Heart right ventricle (tissue), 16 donors: ENCODE measurements at regions not wholly inside any gene's neighbourhood (a gene's known extent, or its start where the extent isn't known, plus 50 kb on each side); places are given as distances from the start of the nearest gene placed in this dataset.

Experiments used
- ATAC-seq, 8 donors: fragments of 200-7000 bp; cut with Tn5 transposase; one replicate each; pipeline ENCODE4 v1.9.1; 2020; ENCODE audit warnings: mild to moderate bottlenecking in 8 of 8, moderate library complexity in 8 of 8, moderate number of reproducible peaks in 1 of 8
- DNase-seq, 2 donors: peaks; one replicate each; pipeline ENCODE4 v3.0.0-alpha.2; 2020
- H3K27ac ChIP-seq, 10 donors: fragments of 200-600 bp; sonication (generic) in 2 of 10; one replicate each; pipeline versions ENCODE4 v1.5.0 to v1.8.0; 2020 to 2022; ENCODE audit warnings: mild to moderate bottlenecking in 3 of 10
- H3K27me3 ChIP-seq, 7 donors: fragments of 200-600 bp; one replicate each; pipeline ENCODE4 v1.8.0; 2021 to 2022; ENCODE audit warnings: mild to moderate bottlenecking in 2 of 7
- H3K36me3 ChIP-seq, 9 donors: fragments of 200-600 bp; sonication (generic) in 1 of 9; one replicate each; pipeline versions ENCODE4 v1.5.0 to v1.8.0; 2020 to 2022; ENCODE audit warnings: mild to moderate bottlenecking in 2 of 9
- H3K4me1 ChIP-seq, 9 donors: fragments of 200-600 bp; sonication (generic) in 1 of 9; one replicate each; pipeline versions ENCODE4 v1.5.0 to v1.8.0; 2020 to 2022; ENCODE audit warnings: mild to moderate bottlenecking in 4 of 9
- H3K4me3 ChIP-seq, 10 donors: fragments of 200-600 bp; sonication (generic) in 2 of 10; one replicate each; pipeline versions ENCODE4 v1.5.0 to v1.8.0; 2020 to 2022; ENCODE audit warnings: mild to moderate bottlenecking in 7 of 10, moderate library complexity in 2 of 10
- H3K9me3 ChIP-seq, 11 donors: fragments of 200-600 bp in 10 of 11; sonication (generic) in 2 of 11; one replicate each; pipeline versions ENCODE4 v1.5.0 to v1.8.0; 2013 to 2022; ENCODE audit warnings: mild to moderate bottlenecking in 2 of 11, control low read depth in 1 of 11, moderate library complexity in 1 of 11
- WGBS, 2 donors: extraction: QIAGEN DNeasy Blood & Tissue Kit; methylation state at CpG; one replicate each; pipeline ENCODE4 v1.1.7; 2013; ENCODE audit warnings: inconsistent platforms in 1 of 2; 5-methylcytosine and 5-hydroxymethylcytosine counted together
- intact Hi-C, 10 donors: fragments of 100-400 bp; cut with DNase I; formaldehyde crosslinking; loops; one replicate each; pipeline versions ENCODE4 v1.11.1 to v1.14.2; 2022
- TF ChIP-seq, protein P1 (sequence below), 9 donors: fragments of 200-600 bp; sonication (generic) in 2 of 9; IDR thresholded peaks; one replicate each; pipeline versions ENCODE4 v1.5.0 to v1.8.0; 2021 to 2022; ENCODE audit warnings: antibody characterized with exemption in 9 of 9, mild to moderate bottlenecking in 5 of 9, moderate library complexity in 1 of 9
- donor health status: Arrhythmogenic right ventricular cardiomyopathy.
- donor health status: ischemic (EF 13 %, LVEDD 7.1; RV severe dilation, severe dysfunction).
- donor health status: healthy with polysubstance abuse.
- donor health status: DM: no; HTN: yes; CAD: no.
- donor health status: DM: no; HTN: no; CAD: no.
- donor health status: ischemic (EF 25% LVEDD 6.9; RV normal size, moderate dysfunction).
- donor health status: ischemic (EF 25% LVEDD 5.7; RV mildly dilated, moderate dysfunction).
- donor health status: healthy.
- donor health status: DM: yes; HTN: yes; CAD: no.
- donor health status: Ischemic cardiomyopathy.
- donor health status: ischemic (EF 35%, LVEDD 5.7; RV mildly dilated, moderate dysfunction).
- donor health status: nonischemic (EF 11% LVEDD 7.7; RV severe dilation, severe dysfunction).
- donor health status: DM: yes; HTN: yes; CAD: no.
- donor health status: PGD.
- donor health status: ischemic (EF 29% LVEDD 5.4; RV normal size, mild dysfunction).
- donor health status: nonischemic (EF 23%, LVEDD 6.1; RV moderate dilation, normal function).

- ATAC-seq, result no peak
- H3K4me3 ChIP-seq, result no peak overlapping the region
- WGBS, 2 donors, result 86 to 91% methylated on average over 5 of the region's 5 CpGs
- intact Hi-C loops, result loop anchor here in 1 of 10 donors (10.0 kb wide), 1 partner anchor 185 kb away; no protein-coding TSS in a partner anchor
- H3K9me3 ChIP-seq, result peaks cover 0 to 5% (median 0%) of the 10 kb centered on the region in 11 donors
- H3K4me1 ChIP-seq, result peaks cover 0 to 36% (median 17%) of the 10 kb centered on the region in 9 donors
- no peak overlapping the region for H3K27ac ChIP-seq
- H3K36me3 ChIP-seq, result no peaks in the 10 kb centered on the region
- H3K27me3 ChIP-seq, result no peaks in the 10 kb centered on the region
- DNase-seq, result no peak
- TF ChIP-seq, protein P1, sequence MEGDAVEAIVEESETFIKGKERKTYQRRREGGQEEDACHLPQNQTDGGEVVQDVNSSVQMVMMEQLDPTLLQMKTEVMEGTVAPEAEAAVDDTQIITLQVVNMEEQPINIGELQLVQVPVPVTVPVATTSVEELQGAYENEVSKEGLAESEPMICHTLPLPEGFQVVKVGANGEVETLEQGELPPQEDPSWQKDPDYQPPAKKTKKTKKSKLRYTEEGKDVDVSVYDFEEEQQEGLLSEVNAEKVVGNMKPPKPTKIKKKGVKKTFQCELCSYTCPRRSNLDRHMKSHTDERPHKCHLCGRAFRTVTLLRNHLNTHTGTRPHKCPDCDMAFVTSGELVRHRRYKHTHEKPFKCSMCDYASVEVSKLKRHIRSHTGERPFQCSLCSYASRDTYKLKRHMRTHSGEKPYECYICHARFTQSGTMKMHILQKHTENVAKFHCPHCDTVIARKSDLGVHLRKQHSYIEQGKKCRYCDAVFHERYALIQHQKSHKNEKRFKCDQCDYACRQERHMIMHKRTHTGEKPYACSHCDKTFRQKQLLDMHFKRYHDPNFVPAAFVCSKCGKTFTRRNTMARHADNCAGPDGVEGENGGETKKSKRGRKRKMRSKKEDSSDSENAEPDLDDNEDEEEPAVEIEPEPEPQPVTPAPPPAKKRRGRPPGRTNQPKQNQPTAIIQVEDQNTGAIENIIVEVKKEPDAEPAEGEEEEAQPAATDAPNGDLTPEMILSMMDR (IDR thresholded peaks at IDR 0.05), result no peak
Observed at GRCh38 chr9:119029886-119030285, 339.3 kb downstream of the BRINP1 start.

GRCh38 chr9:119033596-119033995, 335.6 kb downstream of the BRINP1 start:
- Histone ChIP-seq H3K27me3 (no peaks in the 10 kb centered on the region), H3K9me3 (peaks cover 0 to 5% (median 0%) of the 10 kb centered on the region in 11 donors), H3K4me3 (no peak overlapping the region), H3K36me3 (no peaks in the 10 kb centered on the region), H3K4me1 (peaks cover 0 to 7% (median 0%) of the 10 kb centered on the region in 9 donors), H3K27ac (no peak overlapping the region)
- WGBS, 2 donors, result 38 to 50% methylated on average over 3 of the region's 3 CpGs
- TF ChIP-seq, protein P1 (IDR thresholded peaks at IDR 0.05), result no peak
- no peak for ATAC-seq
- no peak for DNase-seq
- intact Hi-C loops, result loop anchor here in 1 of 10 donors (10.0 kb wide), 1 partner anchor 181 kb away; no protein-coding TSS in a partner anchor

- WGBS, 2 donors, result 75 to 79% methylated on average over 2 of the region's 2 CpGs
Observed at GRCh38 chr9:119036969-119037368, 332.3 kb downstream of the BRINP1 start.

GRCh38 chr9:119043996-119044395, 325.2 kb downstream of the BRINP1 start:
- Histone ChIP-seq H3K4me3 (no peak overlapping the region), H3K27me3 (no peaks in the 10 kb centered on the region), H3K27ac (no peak overlapping the region), H3K36me3 (no peaks in the 10 kb centered on the region), H3K9me3 (peaks cover 0 to 12% (median 0%) of the 10 kb centered on the region in 11 donors), H3K4me1 (peaks cover 0 to 8% (median 0%) of the 10 kb centered on the region in 9 donors)
- no peak for ATAC-seq
- intact Hi-C loops, result loop anchor here in 1 of 10 donors (10.0 kb wide), 1 partner anchor 49 kb away; no protein-coding TSS in a partner anchor
- TF ChIP-seq, protein P1 (IDR thresholded peaks at IDR 0.05), result no peak
- DNase-seq, result no peak
- 90% methylated on average over 1 of the region's 1 CpG for WGBS, 2 donors

More at GRCh38 chr9:119036969-119037368, 332.3 kb downstream of the BRINP1 start:
- no peak for ATAC-seq
- no peak for DNase-seq
- no peak overlapping the region for H3K27ac ChIP-seq
- H3K4me3 ChIP-seq, result no peak overlapping the region
- no peaks in the 10 kb centered on the region for H3K4me1 ChIP-seq
- H3K36me3 ChIP-seq, result no peaks in the 10 kb centered on the region
- TF ChIP-seq, protein P1 (IDR thresholded peaks at IDR 0.05), result no peak
- intact Hi-C loops, result loop anchor here in 1 of 10 donors (10.0 kb wide), 1 partner anchor 178 kb away; no protein-coding TSS in a partner anchor
- H3K9me3 ChIP-seq, result peaks cover 0 to 17% (median 0%) of the 10 kb centered on the region in 11 donors
- H3K27me3 ChIP-seq, result no peaks in the 10 kb centered on the region
